IPS-18a (cell line): ENCODE measurements at regions not wholly inside any gene's neighbourhood (a gene's known extent, or its start where the extent isn't known, plus 50 kb on each side); places are given as distances from the start of the nearest gene placed in this dataset.

ENCODE experiments used
- H3K27ac ChIP-seq: one replicate; pipeline ENCODE4 v1.5.1; 2013; ENCODE audit warnings: low read length
- H3K27me3 ChIP-seq: one replicate; pipeline ENCODE4 v1.6.1; 2013; ENCODE audit warnings: mild to moderate bottlenecking, low read length; ENCODE audit not compliant: control insufficient read depth, insufficient read depth
- H3K36me3 ChIP-seq: one replicate; pipeline ENCODE4 v1.6.1; 2013; ENCODE audit warnings: low read depth, low read length; ENCODE audit not compliant: control insufficient read depth
- H3K4me1 ChIP-seq: one replicate; pipeline ENCODE4 v1.6.1; 2013; ENCODE audit warnings: low read depth, low read length; ENCODE audit not compliant: control insufficient read depth
- H3K4me3 ChIP-seq: one replicate; pipeline ENCODE4 v1.5.1; 2013; ENCODE audit warnings: low read length
- H3K9ac ChIP-seq: one replicate; pipeline ENCODE4 v1.6.1; 2013; ENCODE audit warnings: mild to moderate bottlenecking, low read length, moderate library complexity
- H3K9me3 ChIP-seq: one replicate; pipeline ENCODE4 v1.6.1; 2013; ENCODE audit warnings: low read depth, low read length; ENCODE audit not compliant: control insufficient read depth

- H3K4me1 ChIP-seq = peaks cover 22% of the 10 kb centered on the region
- H3K36me3 ChIP-seq = no peaks in the 10 kb centered on the region
- no peaks in the 10 kb centered on the region for H3K27me3 ChIP-seq
- no peak overlapping the region for H3K9ac ChIP-seq
- no peak overlapping the region for H3K4me3 ChIP-seq
- no peaks in the 10 kb centered on the region for H3K9me3 ChIP-seq
- no peak overlapping the region for H3K27ac ChIP-seq
Measured at GRCh38 chr12:84704856-84705255, 207.7 kb downstream of the SLC6A15 start.

GRCh38 chr12:84702001-84702400, 210.6 kb downstream of the SLC6A15 start:
- peaks cover 32% of the 10 kb centered on the region for H3K4me1 ChIP-seq

GRCh38 chr12:84701041-84701440, 211.6 kb downstream of the SLC6A15 start:
- Histone ChIP-seq H3K4me1 (peaks cover 32% of the 10 kb centered on the region), H3K36me3 (no peaks in the 10 kb centered on the region), H3K9me3 (no peaks in the 10 kb centered on the region), H3K27ac (no peak overlapping the region), H3K27me3 (no peaks in the 10 kb centered on the region), H3K4me3 (no peak overlapping the region), H3K9ac (no peak overlapping the region)

More at GRCh38 chr12:84702001-84702400, 210.6 kb downstream of the SLC6A15 start:
- H3K27me3 ChIP-seq = no peaks in the 10 kb centered on the region
- no peak overlapping the region for H3K4me3 ChIP-seq
- no peak overlapping the region for H3K27ac ChIP-seq
- no peaks in the 10 kb centered on the region for H3K36me3 ChIP-seq
- no peaks in the 10 kb centered on the region for H3K9me3 ChIP-seq
- H3K9ac ChIP-seq = no peak overlapping the region

GRCh38 chr12:84698576-84699333, 213.8 kb downstream of the SLC6A15 start:
- Histone ChIP-seq H3K4me1 (peaks cover 21% of the 10 kb centered on the region), H3K27me3 (no peaks in the 10 kb centered on the region), H3K4me3 (no peak overlapping the region), H3K9me3 (no peaks in the 10 kb centered on the region), H3K27ac (no peak overlapping the region), H3K36me3 (no peaks in the 10 kb centered on the region), H3K9ac (no peak overlapping the region)

GRCh38 chr12:84696908-84697540, 215.6 kb downstream of the SLC6A15 start:
- Histone ChIP-seq H3K4me1 (peaks cover 24% of the 10 kb centered on the region), H3K9ac (no peak overlapping the region), H3K27me3 (no peaks in the 10 kb centered on the region), H3K9me3 (no peaks in the 10 kb centered on the region), H3K27ac (peak overlapping the region; percentile 14), H3K36me3 (no peaks in the 10 kb centered on the region), H3K4me3 (no peak overlapping the region)

GRCh38 chr12:84696281-84696680, 216.3 kb downstream of the SLC6A15 start:
- H3K4me3 ChIP-seq = no peak overlapping the region
- no peak overlapping the region for H3K27ac ChIP-seq
- H3K9ac ChIP-seq = no peak overlapping the region
- no peaks in the 10 kb centered on the region for H3K9me3 ChIP-seq
- H3K36me3 ChIP-seq = no peaks in the 10 kb centered on the region
- no peaks in the 10 kb centered on the region for H3K27me3 ChIP-seq
- H3K4me1 ChIP-seq = peaks cover 27% of the 10 kb centered on the region

GRCh38 chr12:84694116-84694515, 218.5 kb downstream of the SLC6A15 start:
- Histone ChIP-seq H3K9ac (no peak overlapping the region), H3K27me3 (no peaks in the 10 kb centered on the region), H3K36me3 (no peaks in the 10 kb centered on the region), H3K4me1 (peaks cover 39% of the 10 kb centered on the region), H3K4me3 (no peak overlapping the region), H3K9me3 (no peaks in the 10 kb centered on the region), H3K27ac (no peak overlapping the region)

- Histone ChIP-seq H3K9ac (no peak overlapping the region), H3K36me3 (no peaks in the 10 kb centered on the region), H3K9me3 (no peaks in the 10 kb centered on the region), H3K4me3 (no peak overlapping the region), H3K27ac (no peak overlapping the region), H3K4me1 (peaks cover 38% of the 10 kb centered on the region), H3K27me3 (no peaks in the 10 kb centered on the region)
Measured at GRCh38 chr12:84692071-84692470, 220.5 kb downstream of the SLC6A15 start.

GRCh38 chr12:84691266-84691665, 221.3 kb downstream of the SLC6A15 start:
- peaks cover 32% of the 10 kb centered on the region for H3K4me1 ChIP-seq
- H3K36me3 ChIP-seq = no peaks in the 10 kb centered on the region
- peak overlapping the region; percentile 2 for H3K27ac ChIP-seq

GRCh38 chr12:84689638-84690037, 223.0 kb downstream of the SLC6A15 start:
- Histone ChIP-seq H3K4me3 (no peak overlapping the region), H3K27ac (peak overlapping the region; percentile 13), H3K27me3 (no peaks in the 10 kb centered on the region), H3K9me3 (no peaks in the 10 kb centered on the region), H3K4me1 (peaks cover 32% of the 10 kb centered on the region), H3K9ac (no peak overlapping the region), H3K36me3 (no peaks in the 10 kb centered on the region)

More at GRCh38 chr12:84691266-84691665, 221.3 kb downstream of the SLC6A15 start:
- no peak overlapping the region for H3K9ac ChIP-seq
- H3K27me3 ChIP-seq = no peaks in the 10 kb centered on the region
- H3K9me3 ChIP-seq = no peaks in the 10 kb centered on the region
- no peak overlapping the region for H3K4me3 ChIP-seq

DNA sequence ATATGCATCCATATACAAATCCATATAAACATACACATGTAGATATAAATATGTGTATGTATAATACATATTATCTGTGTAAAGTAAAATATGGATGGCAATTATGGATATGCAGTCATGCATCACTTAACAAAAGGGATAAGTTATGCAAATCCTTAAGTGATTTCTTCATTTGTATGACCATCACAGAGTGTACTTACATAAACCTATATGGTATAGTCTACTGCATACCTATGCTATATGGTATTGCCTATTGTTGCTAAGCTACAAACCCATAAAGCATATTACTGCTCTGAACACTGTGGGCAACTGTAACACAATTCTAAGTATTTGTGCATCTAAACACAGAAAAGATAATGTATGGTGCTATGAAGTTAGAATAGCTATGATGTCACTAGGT, 227.2 kb downstream of the SLC6A15 start:
- no peak overlapping the region for H3K27ac ChIP-seq
- H3K9ac ChIP-seq = no peak overlapping the region
- H3K4me1 ChIP-seq = peaks cover 16% of the 10 kb centered on the region
- H3K9me3 ChIP-seq = no peaks in the 10 kb centered on the region
- H3K36me3 ChIP-seq = no peaks in the 10 kb centered on the region
- no peaks in the 10 kb centered on the region for H3K27me3 ChIP-seq
- no peak overlapping the region for H3K4me3 ChIP-seq

- no peaks in the 10 kb centered on the region for H3K27me3 ChIP-seq
- H3K9me3 ChIP-seq = no peaks in the 10 kb centered on the region
- no peak overlapping the region for H3K9ac ChIP-seq
- H3K27ac ChIP-seq = no peak overlapping the region
- no peaks in the 10 kb centered on the region for H3K4me1 ChIP-seq
- no peak overlapping the region for H3K4me3 ChIP-seq
- H3K36me3 ChIP-seq = no peaks in the 10 kb centered on the region
Measured at GRCh38 chr12:84676787-84677186, 235.8 kb downstream of the SLC6A15 start.
